ENCODE measurements at regions not wholly inside any gene's neighbourhood (a gene's known extent, or its start where the extent isn't known, plus 50 kb on each side); places are given as distances from the start of the nearest gene placed in this dataset.
"Not testable (repeated sequence)": the region's sequence is repeated elsewhere in the genome, so short reads cannot be mapped to it uniquely, and the experiment has no call there.

GRCh38 chr9:124084087-124084486, 72.5 kb downstream of the LHX2 start:
- DNase-seq (ENCODE audit: low read depth) = no peak

- DNase-seq (ENCODE audit: low read depth) = no peak
Measured at GRCh38 chr9:124087226-124087625, 75.7 kb downstream of the LHX2 start.

- no peak for DNase-seq (ENCODE audit: low read depth)
Measured at GRCh38 chr9:124088476-124088837, 76.9 kb downstream of the LHX2 start.

GRCh38 chr9:124089631-124090488, 78.3 kb downstream of the LHX2 start:
- DNase-seq (ENCODE audit: low read depth) = not testable (repeated sequence)

- DNase-seq (ENCODE audit: low read depth) = no peak
Measured at GRCh38 chr9:124098141-124098905, 86.8 kb downstream of the LHX2 start.

- no peak for DNase-seq (ENCODE audit: low read depth)
Measured at GRCh38 chr9:124099860-124100259, 88.3 kb downstream of the LHX2 start.

GRCh38 chr9:124101215-124101968, 89.8 kb downstream of the LHX2 start:
- DNase-seq (ENCODE audit: low read depth) = no peak

- DNase-seq (ENCODE audit: low read depth) = no peak
Measured at GRCh38 chr9:124101969-124102345, 90.4 kb downstream of the LHX2 start.

- DNase-seq (ENCODE audit: low read depth) = no peak
Measured at GRCh38 chr9:124102363-124102762, 90.8 kb downstream of the LHX2 start.

- no peak for DNase-seq (ENCODE audit: low read depth)
Measured at GRCh38 chr9:124105266-124105665, 93.7 kb downstream of the LHX2 start.

- no peak for DNase-seq (ENCODE audit: low read depth)
Measured at GRCh38 chr9:124108216-124108615, 96.6 kb downstream of the LHX2 start.

- no peak for DNase-seq (ENCODE audit: low read depth)
Measured at GRCh38 chr9:124110307-124110915, 98.8 kb downstream of the LHX2 start.

- no peak for DNase-seq (ENCODE audit: low read depth)
Measured at GRCh38 chr9:124116683-124117363, 105.3 kb downstream of the LHX2 start.

GRCh38 chr9:124118894-124119293, 107.3 kb downstream of the LHX2 start:
- no peak for DNase-seq (ENCODE audit: low read depth)

- no peak for DNase-seq (ENCODE audit: low read depth)
Measured at GRCh38 chr9:124120272-124120671, 108.7 kb downstream of the LHX2 start.

- DNase-seq (ENCODE audit: low read depth) = no peak
Measured at GRCh38 chr9:124121725-124122124, 110.2 kb downstream of the LHX2 start.

- no peak for DNase-seq (ENCODE audit: low read depth)
Measured at GRCh38 chr9:124122321-124122720, 110.8 kb downstream of the LHX2 start.

- no peak for DNase-seq (ENCODE audit: low read depth)
Measured at GRCh38 chr9:124122813-124123462, 111.4 kb downstream of the LHX2 start.

- not testable (repeated sequence) for DNase-seq (ENCODE audit: low read depth)
Measured at GRCh38 chr9:124123621-124124020, 112.1 kb downstream of the LHX2 start.

- no peak for DNase-seq (ENCODE audit: low read depth)
Measured at GRCh38 chr9:124124729-124125650, 113.4 kb downstream of the LHX2 start.
